ENCODE measurements at regions not wholly inside any gene's neighbourhood (a gene's known extent, or its start where the extent isn't known, plus 50 kb on each side); places are given as distances from the start of the nearest gene placed in this dataset.

- no peaks in the 10 kb centered on the region for H3K27me3 ChIP-seq (replicated peaks; ENCODE audit: control insufficient read depth, insufficient read depth, low read length)
- peaks cover 7% of the 10 kb centered on the region for H3K4me1 ChIP-seq (ENCODE audit: control insufficient read depth, insufficient read depth, low read length)
- peaks cover 29% of the 10 kb centered on the region for H3K9me3 ChIP-seq (ENCODE audit: control insufficient read depth, low read length)
- DNase-seq (ENCODE audit: low read depth), result peak; percentile 92
- no peak overlapping the region for H3K4me3 ChIP-seq (ENCODE audit: low read length)
- H3K36me3 ChIP-seq (ENCODE audit: control insufficient read depth, insufficient read depth, low read length, severe bottlenecking), result no peaks in the 10 kb centered on the region
- no peak overlapping the region for H3K9ac ChIP-seq (ENCODE audit: low read length)
Measured at GRCh38 chr12:59149995-59150642, 229.8 kb upstream of the LRIG3 start.

GRCh38 chr12:59147791-59148190, 227.5 kb upstream of the LRIG3 start:
- H3K4me3 ChIP-seq (ENCODE audit: low read length), result no peak overlapping the region

DNA sequence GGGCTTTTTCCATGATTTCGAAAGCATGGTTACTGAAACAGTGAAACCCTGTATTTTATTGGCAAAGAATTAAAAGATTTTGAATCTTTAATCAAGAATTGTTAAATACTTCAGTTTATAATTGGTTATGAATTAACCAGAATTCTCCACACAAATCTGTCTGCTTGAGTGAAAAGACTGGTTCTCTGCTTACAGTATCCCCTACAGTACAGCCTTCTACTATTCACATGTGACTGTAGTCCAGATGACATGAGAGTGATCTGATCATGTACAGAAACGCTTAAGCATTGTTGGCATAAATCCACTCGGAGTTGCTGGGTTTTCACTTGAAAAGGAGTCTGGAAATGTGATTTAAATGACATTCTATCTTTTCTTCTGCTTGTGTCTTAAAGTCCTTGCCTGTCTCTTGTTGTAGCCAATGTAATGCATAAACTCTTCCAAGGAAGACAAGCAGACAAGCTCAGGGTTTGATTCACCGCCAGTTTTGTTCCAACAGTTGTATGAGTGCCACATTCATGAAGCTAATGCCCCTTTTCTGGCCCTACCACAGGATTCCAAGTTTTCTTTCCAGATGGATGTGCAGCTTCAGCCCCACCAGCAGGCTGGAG, 222.0 kb upstream of the LRIG3 start:
- no peaks in the 10 kb centered on the region for H3K36me3 ChIP-seq (ENCODE audit: control insufficient read depth, insufficient read depth, low read length, severe bottlenecking)
- H3K9me3 ChIP-seq (ENCODE audit: control insufficient read depth, low read length), result no peaks in the 10 kb centered on the region
- no peak overlapping the region for H3K9ac ChIP-seq (ENCODE audit: low read length)
- no peaks in the 10 kb centered on the region for H3K27me3 ChIP-seq (replicated peaks; ENCODE audit: control insufficient read depth, insufficient read depth, low read length)
- peaks cover 12% of the 10 kb centered on the region for H3K4me1 ChIP-seq (ENCODE audit: control insufficient read depth, insufficient read depth, low read length)
- H3K4me3 ChIP-seq (ENCODE audit: low read length), result peak overlapping the region; percentile 6
- DNase-seq (ENCODE audit: low read depth), result no peak

More at GRCh38 chr12:59147791-59148190, 227.5 kb upstream of the LRIG3 start:
- H3K9ac ChIP-seq (ENCODE audit: low read length), result no peak overlapping the region
- H3K27me3 ChIP-seq (replicated peaks; ENCODE audit: control insufficient read depth, insufficient read depth, low read length), result no peaks in the 10 kb centered on the region
- peaks cover 7% of the 10 kb centered on the region for H3K4me1 ChIP-seq (ENCODE audit: control insufficient read depth, insufficient read depth, low read length)
- H3K36me3 ChIP-seq (ENCODE audit: control insufficient read depth, insufficient read depth, low read length, severe bottlenecking), result no peaks in the 10 kb centered on the region
- peaks cover 6% of the 10 kb centered on the region for H3K9me3 ChIP-seq (ENCODE audit: control insufficient read depth, low read length)
- no peak for DNase-seq (ENCODE audit: low read depth)

DNA sequence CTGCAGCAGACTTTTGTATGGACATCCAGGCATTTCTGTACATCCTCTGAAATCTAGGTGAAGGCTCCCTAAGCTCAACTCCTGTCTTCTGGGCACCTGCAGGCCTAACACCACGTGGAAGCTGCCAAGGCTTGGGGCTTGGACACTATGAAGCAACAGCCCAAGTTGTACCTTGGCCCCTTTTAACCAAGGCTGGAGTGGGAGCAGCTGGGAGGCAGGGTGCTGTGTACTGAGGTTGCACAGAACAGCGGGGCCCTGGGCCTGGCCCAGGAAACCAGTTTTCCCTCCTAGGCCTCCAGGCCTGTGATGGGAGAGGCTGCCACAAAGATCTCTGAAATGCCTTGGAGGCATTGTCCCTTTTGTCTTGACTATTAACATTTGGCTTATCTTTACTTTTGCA, 214.4 kb upstream of the LRIG3 start:
- Histone ChIP-seq H3K9me3 (ENCODE audit: control insufficient read depth, low read length) (no peaks in the 10 kb centered on the region), H3K9ac (ENCODE audit: low read length) (no peak overlapping the region), H3K4me3 (ENCODE audit: low read length) (no peak overlapping the region), H3K4me1 (ENCODE audit: control insufficient read depth, insufficient read depth, low read length) (peaks cover 8% of the 10 kb centered on the region), H3K36me3 (ENCODE audit: control insufficient read depth, insufficient read depth, low read length, severe bottlenecking) (no peaks in the 10 kb centered on the region), H3K27me3 (replicated peaks; ENCODE audit: control insufficient read depth, insufficient read depth, low read length) (no peaks in the 10 kb centered on the region)
- DNase-seq (ENCODE audit: low read depth), result no peak

- Histone ChIP-seq H3K4me1 (ENCODE audit: control insufficient read depth, insufficient read depth, low read length) (peaks cover 8% of the 10 kb centered on the region), H3K9me3 (ENCODE audit: control insufficient read depth, low read length) (no peaks in the 10 kb centered on the region), H3K27me3 (replicated peaks; ENCODE audit: control insufficient read depth, insufficient read depth, low read length) (no peaks in the 10 kb centered on the region), H3K4me3 (ENCODE audit: low read length) (no peak overlapping the region), H3K36me3 (ENCODE audit: control insufficient read depth, insufficient read depth, low read length, severe bottlenecking) (no peaks in the 10 kb centered on the region), H3K9ac (ENCODE audit: low read length) (no peak overlapping the region)
- no peak for DNase-seq (ENCODE audit: low read depth)
Measured at GRCh38 chr12:59131462-59131861, 211.2 kb upstream of the LRIG3 start.

- no peak overlapping the region for H3K4me3 ChIP-seq (ENCODE audit: low read length)
- peaks cover 32% of the 10 kb centered on the region for H3K4me1 ChIP-seq (ENCODE audit: control insufficient read depth, insufficient read depth, low read length)
- H3K27me3 ChIP-seq (replicated peaks; ENCODE audit: control insufficient read depth, insufficient read depth, low read length), result no peaks in the 10 kb centered on the region
- H3K36me3 ChIP-seq (ENCODE audit: control insufficient read depth, insufficient read depth, low read length, severe bottlenecking), result no peaks in the 10 kb centered on the region
- H3K9ac ChIP-seq (ENCODE audit: low read length), result no peak overlapping the region
- H3K9me3 ChIP-seq (ENCODE audit: control insufficient read depth, low read length), result peaks cover 2% of the 10 kb centered on the region
- peak; percentile 18 for DNase-seq (ENCODE audit: low read depth)
Measured at GRCh38 chr12:59122784-59123183, 202.5 kb upstream of the LRIG3 start.

- no peak for DNase-seq (ENCODE audit: low read depth)
- Histone ChIP-seq H3K4me3 (ENCODE audit: low read length) (no peak overlapping the region), H3K27me3 (replicated peaks; ENCODE audit: control insufficient read depth, insufficient read depth, low read length) (no peaks in the 10 kb centered on the region), H3K9me3 (ENCODE audit: control insufficient read depth, low read length) (peaks cover 2% of the 10 kb centered on the region), H3K4me1 (ENCODE audit: control insufficient read depth, insufficient read depth, low read length) (peaks cover 32% of the 10 kb centered on the region), H3K36me3 (ENCODE audit: control insufficient read depth, insufficient read depth, low read length, severe bottlenecking) (no peaks in the 10 kb centered on the region), H3K9ac (ENCODE audit: low read length) (no peak overlapping the region)
Measured at GRCh38 chr12:59121451-59121850, 201.1 kb upstream of the LRIG3 start.

DNA sequence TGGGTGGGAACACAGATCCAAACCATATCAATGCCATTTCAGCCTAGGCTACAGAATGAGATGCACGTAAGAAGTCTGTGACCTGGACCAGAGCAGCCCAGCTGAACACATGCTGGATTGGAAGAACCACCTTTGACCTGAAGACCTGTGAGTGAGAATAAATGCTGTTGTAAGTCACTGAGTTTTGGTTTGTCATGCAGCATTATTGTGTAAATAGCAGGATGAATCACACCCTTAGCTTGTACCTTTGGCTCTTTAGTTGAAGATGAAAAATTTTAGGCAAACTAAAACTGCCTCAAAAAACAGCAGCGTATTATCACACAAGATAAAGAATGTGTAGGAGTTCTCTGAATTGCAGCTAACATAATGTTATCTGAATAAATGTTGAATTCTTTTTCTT, 199.4 kb upstream of the LRIG3 start:
- Histone ChIP-seq H3K27me3 (replicated peaks; ENCODE audit: control insufficient read depth, insufficient read depth, low read length) (no peaks in the 10 kb centered on the region), H3K4me3 (ENCODE audit: low read length) (no peak overlapping the region), H3K9ac (ENCODE audit: low read length) (no peak overlapping the region), H3K4me1 (ENCODE audit: control insufficient read depth, insufficient read depth, low read length) (peaks cover 37% of the 10 kb centered on the region), H3K36me3 (ENCODE audit: control insufficient read depth, insufficient read depth, low read length, severe bottlenecking) (no peaks in the 10 kb centered on the region), H3K9me3 (ENCODE audit: control insufficient read depth, low read length) (no peaks in the 10 kb centered on the region)
- peak; percentile 54 for DNase-seq (ENCODE audit: low read depth)

GRCh38 chr12:59118356-59118755, 198.1 kb upstream of the LRIG3 start:
- no peaks in the 10 kb centered on the region for H3K36me3 ChIP-seq (ENCODE audit: control insufficient read depth, insufficient read depth, low read length, severe bottlenecking)
- H3K4me3 ChIP-seq (ENCODE audit: low read length), result no peak overlapping the region
- H3K4me1 ChIP-seq (ENCODE audit: control insufficient read depth, insufficient read depth, low read length), result peaks cover 45% of the 10 kb centered on the region
- no peaks in the 10 kb centered on the region for H3K9me3 ChIP-seq (ENCODE audit: control insufficient read depth, low read length)
- H3K9ac ChIP-seq (ENCODE audit: low read length), result no peak overlapping the region
- no peaks in the 10 kb centered on the region for H3K27me3 ChIP-seq (replicated peaks; ENCODE audit: control insufficient read depth, insufficient read depth, low read length)
- DNase-seq (ENCODE audit: low read depth), result no peak

DNA sequence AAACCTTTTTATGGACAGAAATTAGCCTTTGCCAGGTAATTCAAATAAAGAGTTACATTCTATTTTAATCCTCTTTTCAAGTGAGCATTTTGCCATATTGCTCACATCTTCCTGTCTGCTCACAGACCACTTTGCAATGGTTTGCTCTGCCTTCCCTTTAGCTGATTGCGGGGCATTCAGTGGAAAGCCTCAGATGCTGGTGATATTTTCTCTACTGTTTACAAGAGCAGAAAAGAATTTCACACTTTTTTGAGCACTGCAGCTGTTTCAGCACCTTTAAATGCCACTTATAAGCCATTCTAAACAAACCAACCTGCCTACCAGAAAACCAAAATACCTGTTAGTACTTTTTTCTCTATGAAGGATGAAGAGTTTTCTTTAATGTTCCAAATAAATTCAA, 195.7 kb upstream of the LRIG3 start:
- peak; percentile 26 for DNase-seq (ENCODE audit: low read depth)
- H3K9me3 ChIP-seq (ENCODE audit: control insufficient read depth, low read length), result no peaks in the 10 kb centered on the region
- H3K9ac ChIP-seq (ENCODE audit: low read length), result no peak overlapping the region
- peak overlapping the region; percentile 18 for H3K4me3 ChIP-seq (ENCODE audit: low read length)
- no peaks in the 10 kb centered on the region for H3K36me3 ChIP-seq (ENCODE audit: control insufficient read depth, insufficient read depth, low read length, severe bottlenecking)
- no peaks in the 10 kb centered on the region for H3K27me3 ChIP-seq (replicated peaks; ENCODE audit: control insufficient read depth, insufficient read depth, low read length)
- H3K4me1 ChIP-seq (ENCODE audit: control insufficient read depth, insufficient read depth, low read length), result peaks cover 30% of the 10 kb centered on the region

DNA sequence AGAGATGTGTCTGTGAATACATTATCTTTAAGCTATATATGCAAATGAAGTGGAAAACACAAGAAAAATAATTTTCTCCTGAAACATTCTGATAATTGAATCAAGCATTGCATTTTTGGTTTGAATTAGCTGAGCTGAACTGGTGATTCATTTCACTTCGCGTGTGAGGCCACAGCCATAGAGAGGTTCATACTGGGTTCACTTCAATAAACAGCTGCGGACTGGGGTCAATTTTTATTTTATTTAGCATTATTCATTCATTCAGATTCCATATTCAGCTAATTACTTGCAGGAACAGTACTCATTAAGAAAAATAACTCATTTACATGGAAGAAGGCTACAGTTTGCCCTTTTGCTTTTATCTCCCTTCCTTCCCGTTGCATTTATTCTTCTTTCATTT, 195.2 kb upstream of the LRIG3 start:
- peaks cover 26% of the 10 kb centered on the region for H3K4me1 ChIP-seq (ENCODE audit: control insufficient read depth, insufficient read depth, low read length)
- no peak overlapping the region for H3K9ac ChIP-seq (ENCODE audit: low read length)
- peak; percentile 81 for DNase-seq (ENCODE audit: low read depth)
- H3K27me3 ChIP-seq (replicated peaks; ENCODE audit: control insufficient read depth, insufficient read depth, low read length), result no peaks in the 10 kb centered on the region
- peak overlapping the region; percentile 18 for H3K4me3 ChIP-seq (ENCODE audit: low read length)
- H3K36me3 ChIP-seq (ENCODE audit: control insufficient read depth, insufficient read depth, low read length, severe bottlenecking), result no peaks in the 10 kb centered on the region
- no peaks in the 10 kb centered on the region for H3K9me3 ChIP-seq (ENCODE audit: control insufficient read depth, low read length)

Data from adipocyte (in vitro differentiated cells).